NCI-H446 treated with DMSO at 0.1 percent for 48 hours (cell line): ENCODE measurements at regions not wholly inside any gene's neighbourhood (a gene's known extent, or its start where the extent isn't known, plus 50 kb on each side); places are given as distances from the start of the nearest gene placed in this dataset.
"Not testable (repeated sequence)": the region's sequence is repeated elsewhere in the genome, so short reads cannot be mapped to it uniquely, and the experiment has no call there.

ENCODE experiments used
- DNase-seq: peaks from one replicate; lab custom pipeline; 2025; lab: John Stamatoyannopoulos, UW

GRCh38 chr5:160479220-160479619 is 57.6 kb downstream of the PTTG1 start:
- DNase-seq: no peak

GRCh38 chr5:160479926-160480325 is 58.3 kb downstream of the PTTG1 start:
- DNase-seq: no peak

- no peak for DNase-seq
Observed at GRCh38 chr5:160480652-160481051, 59.0 kb downstream of the PTTG1 start.

GRCh38 chr5:160484678-160485077 is 63.0 kb downstream of the PTTG1 start:
- no peak for DNase-seq

GRCh38 chr5:160485364-160485969 is 63.8 kb downstream of the PTTG1 start:
- DNase-seq: no peak

DNA sequence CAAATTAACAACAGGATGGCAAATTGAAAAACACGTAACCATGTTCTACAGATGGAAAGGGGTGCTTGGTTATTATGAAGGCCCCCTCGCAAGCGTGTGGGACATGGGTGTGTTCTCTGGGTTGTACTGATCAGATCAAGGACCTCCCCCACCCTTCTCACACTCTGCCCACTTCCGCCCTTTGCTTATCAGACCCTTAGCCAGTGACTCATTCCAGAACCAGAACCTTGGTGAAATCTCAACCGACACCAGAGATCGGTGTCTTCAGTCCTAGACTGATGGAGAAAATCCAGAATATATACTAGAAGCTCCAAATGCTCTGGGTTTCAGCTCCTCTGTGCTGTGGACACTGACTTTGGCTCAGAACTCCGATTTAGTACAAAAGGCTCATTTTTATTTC is 64.9 kb downstream of the PTTG1 start:
- DNase-seq: no peak

GRCh38 chr5:160488394-160489325 is 67.0 kb downstream of the PTTG1 start:
- no peak for DNase-seq

GRCh38 chr5:160491438-160491837 is 69.8 kb downstream of the PTTG1 start:
- DNase-seq: no peak

GRCh38 chr5:160492565-160492964 is 70.9 kb downstream of the PTTG1 start:
- no peak for DNase-seq

DNA sequence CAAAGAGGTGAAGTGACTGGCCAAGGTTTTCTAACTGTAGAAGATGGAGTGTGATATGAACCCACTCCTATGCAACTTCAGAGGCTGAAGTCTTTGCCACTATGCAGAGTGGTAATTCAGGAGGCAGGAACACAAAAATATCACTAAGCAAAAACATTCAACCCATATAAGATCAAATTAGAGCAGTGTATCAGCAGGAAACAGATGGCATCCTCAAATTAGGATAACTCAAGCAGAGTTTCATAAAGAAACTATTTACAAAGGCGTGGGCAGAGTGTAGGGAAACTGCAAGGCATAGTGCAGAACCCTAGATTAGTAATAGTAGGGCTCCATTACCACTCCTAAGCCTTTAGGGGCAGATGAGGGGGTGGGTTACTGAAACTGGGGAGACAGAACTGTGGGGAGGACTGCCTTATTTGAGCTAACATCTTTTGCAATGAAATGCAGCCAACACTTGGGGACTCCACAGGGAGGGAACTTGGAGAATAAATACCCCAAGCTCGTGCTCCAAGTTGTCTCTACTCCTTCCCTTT is 72.2 kb downstream of the PTTG1 start:
- DNase-seq: no peak

DNA sequence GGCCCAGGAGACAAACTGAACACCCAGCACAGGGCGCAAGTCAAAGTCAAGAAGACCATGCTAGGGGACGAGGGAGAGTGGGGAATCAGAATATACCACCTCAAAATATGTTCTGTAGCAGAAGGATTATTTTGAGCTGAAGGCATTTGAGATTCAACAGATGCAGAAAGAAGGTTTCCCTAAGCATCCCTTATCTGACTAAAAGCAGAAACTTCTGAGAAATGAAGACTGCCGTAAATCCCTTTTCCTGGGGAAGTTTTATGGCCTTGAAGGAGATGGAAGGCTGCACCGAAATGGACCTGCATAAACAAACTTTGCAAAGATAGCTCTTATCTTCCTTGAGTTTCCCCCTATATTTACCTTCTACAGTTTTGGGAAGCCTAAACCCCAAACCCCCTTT is 72.8 kb downstream of the PTTG1 start:
- DNase-seq: no peak

GRCh38 chr5:160496334-160496733 is 74.7 kb downstream of the PTTG1 start:
- no peak for DNase-seq

DNA sequence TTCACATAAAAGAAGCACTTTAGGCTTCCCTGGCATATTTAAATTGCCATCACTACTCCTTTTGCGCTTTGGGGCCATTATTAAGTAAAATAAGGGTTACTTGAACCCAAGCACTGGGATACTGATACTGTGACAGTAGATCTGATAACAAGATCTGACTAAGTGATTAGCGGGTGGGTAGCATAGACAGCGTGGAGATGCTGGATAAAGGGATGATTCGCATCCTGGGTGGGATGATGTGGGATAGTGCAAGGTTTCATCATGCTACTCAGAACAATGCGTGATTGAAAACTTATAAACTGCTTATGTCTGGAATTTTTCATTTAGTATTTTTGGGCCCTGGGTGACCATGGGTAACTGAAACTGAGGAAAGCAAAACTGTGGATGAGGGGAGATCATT is 75.1 kb downstream of the PTTG1 start:
- DNase-seq: no peak

DNA sequence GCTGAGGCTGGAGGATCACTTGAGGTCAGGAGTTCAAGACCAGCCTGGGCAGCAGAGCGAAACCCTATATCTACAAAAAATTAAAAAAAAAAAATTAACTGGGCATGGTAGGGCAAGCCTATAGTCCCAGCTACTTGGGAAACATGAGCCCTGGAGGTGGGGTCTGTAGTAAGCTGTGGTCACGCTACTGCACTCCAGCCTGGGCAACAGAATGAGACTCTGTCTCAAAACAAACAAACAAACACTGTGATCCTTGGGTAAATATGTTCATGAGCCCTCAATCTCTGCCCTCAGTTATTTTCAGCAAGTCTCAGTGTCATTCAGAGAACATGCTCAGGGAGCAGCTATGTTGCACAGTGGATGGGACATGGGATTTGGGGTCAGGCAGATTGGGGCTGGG is 76.2 kb downstream of the PTTG1 start:
- DNase-seq: no peak

DNA sequence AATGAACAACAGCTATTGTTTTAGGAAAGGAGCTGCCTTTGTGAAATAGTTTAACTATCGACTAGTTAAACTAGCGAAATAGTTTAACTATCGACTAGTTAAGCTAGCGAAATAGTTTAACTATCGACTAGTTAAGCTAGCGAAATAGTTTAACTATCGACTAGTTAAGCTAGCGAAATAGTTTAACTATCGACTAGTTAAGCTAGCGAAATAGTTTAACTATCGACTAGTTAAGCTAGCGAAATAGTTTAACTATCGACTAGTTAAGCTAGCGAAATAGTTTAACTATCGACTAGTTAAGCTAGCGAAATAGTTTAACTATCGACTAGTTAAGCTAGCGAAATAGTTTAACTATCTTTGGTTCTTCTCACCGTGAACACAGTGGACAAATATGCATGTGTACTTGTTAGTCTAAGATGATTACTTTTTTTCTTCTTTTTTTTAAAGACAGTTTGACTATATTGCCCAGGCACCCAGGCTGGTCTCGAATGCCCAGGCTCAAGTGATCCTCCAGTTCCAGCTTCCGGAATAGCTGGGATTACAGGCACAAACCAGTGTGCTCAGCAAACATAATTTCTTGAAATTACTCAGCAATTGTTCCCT is 76.9 kb downstream of the PTTG1 start:
- DNase-seq: not testable (repeated sequence)

DNA sequence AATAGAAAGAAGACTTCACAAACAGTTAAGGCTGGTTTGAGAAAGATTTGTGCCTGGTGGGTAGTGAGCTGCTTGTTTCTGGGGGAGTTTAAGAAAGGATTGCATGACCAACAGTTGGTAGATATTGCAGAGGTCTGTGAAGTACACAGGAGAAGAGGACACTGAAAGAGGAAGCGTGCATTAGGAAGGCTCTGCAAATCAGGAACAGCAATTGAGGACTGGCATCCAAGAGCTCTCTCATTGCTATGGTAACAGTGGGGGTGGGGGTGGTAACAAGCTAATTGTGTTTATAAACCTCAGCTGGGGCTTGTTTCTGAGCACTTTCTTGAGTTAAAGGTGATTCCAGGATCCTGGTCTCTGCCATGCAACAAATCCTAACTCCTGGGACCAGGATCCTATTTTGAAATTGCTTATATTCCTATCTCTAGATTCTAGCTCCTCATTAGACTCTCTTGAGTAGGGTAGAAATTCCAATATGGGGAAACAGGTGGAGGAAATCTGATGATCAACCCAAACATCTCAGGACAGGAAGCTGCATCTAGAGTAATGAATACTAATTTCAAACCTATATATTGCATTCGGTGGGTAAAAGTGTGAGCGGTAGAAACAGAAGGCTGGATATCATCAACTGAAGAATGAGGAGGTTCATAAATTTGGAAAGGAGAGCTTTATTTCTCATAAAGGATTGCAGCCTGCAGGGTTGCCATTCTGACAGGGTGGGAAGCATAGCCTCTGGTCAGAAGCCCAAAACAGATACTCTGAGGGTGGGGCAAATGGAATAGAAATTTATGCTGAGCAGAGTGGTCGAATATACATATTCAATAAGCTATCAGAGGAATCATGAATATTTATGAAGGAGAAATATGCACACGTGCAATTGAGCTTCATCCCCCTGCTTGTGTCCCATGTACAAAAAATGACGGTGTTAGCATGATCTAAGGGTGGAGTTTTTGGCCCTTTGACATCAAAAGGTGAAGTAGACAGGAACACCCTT is 79.4 kb downstream of the PTTG1 start:
- no peak for DNase-seq

DNA sequence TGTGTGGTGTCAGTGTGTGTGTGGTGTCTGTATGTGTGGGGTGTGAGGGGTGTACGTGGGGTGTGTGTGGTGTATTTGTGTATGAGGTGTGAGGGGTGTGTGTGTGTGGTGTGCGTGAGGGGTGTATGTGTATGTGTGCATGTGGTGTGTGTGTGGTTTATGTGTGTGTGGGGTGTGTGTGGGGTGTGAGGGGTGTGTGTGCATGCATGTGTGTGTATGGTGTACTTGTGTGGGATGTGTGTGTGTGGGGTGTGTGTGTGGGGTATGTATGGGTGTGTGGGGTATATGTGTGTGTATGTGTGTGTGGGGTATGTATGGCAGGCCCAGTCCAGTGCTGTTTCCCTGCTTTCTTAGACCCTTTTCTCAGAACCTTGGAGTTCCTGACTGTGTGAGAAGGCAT is 83.3 kb downstream of the PTTG1 start:
- DNase-seq: no peak

GRCh38 chr5:160506006-160507004 is 84.7 kb downstream of the PTTG1 start:
- no peak for DNase-seq

- no peak for DNase-seq
Observed at GRCh38 chr5:160507221-160507721, 85.6 kb downstream of the PTTG1 start.

DNA sequence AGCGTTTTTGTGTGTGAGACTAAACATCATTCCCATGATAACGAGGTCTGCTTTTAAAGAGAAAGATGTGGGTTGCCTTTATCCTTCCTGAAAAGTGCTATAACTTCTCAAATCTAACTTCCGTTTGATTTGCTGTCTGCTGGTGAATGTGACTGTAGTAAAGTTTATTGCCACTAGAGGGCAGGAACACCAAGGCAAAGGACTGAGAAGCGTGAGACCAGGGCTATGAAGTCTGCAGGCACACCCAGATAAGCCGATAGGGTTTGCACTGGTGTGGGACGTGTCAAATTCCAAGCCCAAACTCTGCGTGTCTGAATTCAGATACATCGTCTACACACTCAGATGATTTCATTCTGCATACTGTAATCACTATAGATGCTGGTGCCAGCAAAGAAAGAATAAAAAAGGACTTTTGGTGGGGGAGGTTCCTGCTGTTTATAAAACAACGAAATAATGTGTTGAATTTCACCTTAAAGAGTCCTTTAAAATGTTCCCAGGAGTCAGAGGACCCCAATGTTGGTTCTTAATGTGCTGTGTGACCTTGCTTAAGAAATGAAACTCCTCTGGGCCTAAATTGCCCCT is 87.2 kb downstream of the PTTG1 start:
- DNase-seq: peak; percentile 57
